Trophoblast cell (in vitro differentiated cells and primary cell): ENCODE measurements at regions not wholly inside any gene's neighbourhood (a gene's known extent, or its start where the extent isn't known, plus 50 kb on each side); places are given as distances from the start of the nearest gene placed in this dataset.
"Not testable (repeated sequence)": the region's sequence is repeated elsewhere in the genome, so short reads cannot be mapped to it uniquely, and the experiment has no call there.

ENCODE experiments used
- DNase-seq, 2 donors: peaks; one replicate each; pipeline ENCODE4 v3.0.0-alpha.2; 2016
- H2AFZ ChIP-seq: 2 replicates; pipeline ENCODE4 v1.6.1; 2013; ENCODE audit warnings: low read length, moderate library complexity, mild to moderate bottlenecking; ENCODE audit not compliant: insufficient read depth, poor library complexity
- H2AK5ac ChIP-seq: 2 replicates; pipeline ENCODE4 v1.6.1; 2013; ENCODE audit warnings: mild to moderate bottlenecking, low read length
- H2BK120ac ChIP-seq: 2 replicates; pipeline ENCODE4 v1.6.1; 2013; ENCODE audit warnings: low read length, mild to moderate bottlenecking, moderate library complexity; ENCODE audit not compliant: insufficient read depth, poor library complexity
- H2BK12ac ChIP-seq: 2 replicates; pipeline ENCODE4 v1.6.1; 2013; ENCODE audit warnings: mild to moderate bottlenecking, low read length, moderate library complexity
- H2BK5ac ChIP-seq: 2 replicates; pipeline ENCODE4 v1.6.1; 2013; ENCODE audit warnings: low read length, low read depth, moderate library complexity, mild to moderate bottlenecking; ENCODE audit not compliant: poor library complexity
- H3K14ac ChIP-seq: 2 replicates; pipeline ENCODE4 v1.6.1; 2013; ENCODE audit warnings: mild to moderate bottlenecking, low read length
- H3K18ac ChIP-seq: 2 replicates; pipeline ENCODE4 v1.6.1; 2013; ENCODE audit warnings: mild to moderate bottlenecking, low read length
- H3K23ac ChIP-seq: 2 replicates; pipeline ENCODE4 v1.6.1; 2013; ENCODE audit warnings: low read length
- H3K27ac ChIP-seq: 2 replicates; pipeline ENCODE4 v1.5.1; 2013; ENCODE audit warnings: low read depth, mild to moderate bottlenecking, inconsistent platforms, low read length, moderate library complexity
- H3K27me3 ChIP-seq: 2 replicates; pipeline ENCODE4 v1.6.1; 2013; ENCODE audit warnings: inconsistent platforms, mild to moderate bottlenecking, low read length, moderate library complexity; ENCODE audit not compliant: insufficient read depth
- H3K36me3 ChIP-seq, 2 experiments: 1 replicate in 1 of 2; 2 replicates in 1 of 2; pipeline ENCODE4 v1.6.1; 2013; ENCODE audit warnings: low read length in 2 of 2, mild to moderate bottlenecking in 2 of 2, moderate library complexity in 1 of 2; ENCODE audit not compliant: insufficient read depth in 2 of 2, control insufficient read depth in 1 of 2
- H3K4ac ChIP-seq: 2 replicates; pipeline ENCODE4 v1.6.1; 2013; ENCODE audit warnings: low read depth, mild to moderate bottlenecking, low read length, moderate library complexity
- H3K4me1 ChIP-seq, 2 experiments: 1 replicate in 1 of 2; 2 replicates in 1 of 2; pipeline ENCODE4 v1.6.1; 2013; ENCODE audit warnings: low read length in 2 of 2, mild to moderate bottlenecking in 2 of 2, moderate library complexity in 1 of 2; ENCODE audit not compliant: insufficient read depth in 2 of 2, control insufficient read depth in 1 of 2
- H3K4me2 ChIP-seq: 2 replicates; pipeline ENCODE4 v1.6.1; 2013; ENCODE audit warnings: inconsistent platforms, mild to moderate bottlenecking, low read length, moderate library complexity
- H3K4me3 ChIP-seq: 2 replicates; pipeline ENCODE4 v1.5.1; 2013; ENCODE audit warnings: mild to moderate bottlenecking, low read depth, low read length, inconsistent platforms
- H3K79me1 ChIP-seq: one replicate; pipeline ENCODE4 v1.6.1; 2013; ENCODE audit warnings: low read length
- H3K79me2 ChIP-seq: 2 replicates; pipeline ENCODE4 v1.6.1; 2013; ENCODE audit warnings: low read length, mild to moderate bottlenecking; ENCODE audit not compliant: control insufficient read depth, insufficient read depth, poor library complexity
- H3K9ac ChIP-seq: 2 replicates; pipeline ENCODE4 v1.6.1; 2013; ENCODE audit warnings: mild to moderate bottlenecking, low read length
- H3K9me3 ChIP-seq: 2 replicates; pipeline ENCODE4 v1.6.1; 2013; ENCODE audit warnings: low read depth, mild to moderate bottlenecking, control low read depth, inconsistent platforms, low read length; ENCODE audit not compliant: insufficient read depth
- H4K12ac ChIP-seq: 2 replicates; pipeline ENCODE4 v1.6.1; 2013; ENCODE audit warnings: low read depth, mild to moderate bottlenecking, low read length, moderate library complexity
- H4K8ac ChIP-seq: 2 replicates; pipeline ENCODE4 v1.6.1; 2013; ENCODE audit warnings: low read depth, mild to moderate bottlenecking, low read length, moderate library complexity
- H4K91ac ChIP-seq: one replicate; pipeline ENCODE4 v1.6.1; 2013; ENCODE audit warnings: low read depth, mild to moderate bottlenecking, low read length, moderate library complexity
- WGBS: extraction: QIAGEN DNeasy Blood & Tissue Kit; methylation state at CpG from one replicate; pipeline ENCODE4 v1.1.7; 2013; ENCODE audit warnings: missing lambda C conversion rate; ENCODE audit not compliant: insufficient read length, insufficient coverage; ENCODE audit errors: extremely low coverage; 5-methylcytosine and 5-hydroxymethylcytosine counted together

- not testable (repeated sequence) for H3K27ac ChIP-seq, H3K4ac ChIP-seq, H4K12ac ChIP-seq, H3K79me2 ChIP-seq, H3K14ac ChIP-seq, H2AFZ ChIP-seq, H3K4me3 ChIP-seq, H3K27me3 ChIP-seq, H2BK12ac ChIP-seq, H3K4me1 ChIP-seq, H3K18ac ChIP-seq, H2BK120ac ChIP-seq, H3K79me1 ChIP-seq, H3K4me2 ChIP-seq, H3K9me3 ChIP-seq, H4K8ac ChIP-seq, H3K23ac ChIP-seq, H3K36me3 ChIP-seq, H4K91ac ChIP-seq, H2BK5ac ChIP-seq, DNase-seq, H2AK5ac ChIP-seq, H3K9ac ChIP-seq
- no CpG with 5 or more reads among the region's 27 CpGs for WGBS
Observed at GRCh38 chr18:41865796-41866195, 89.2 kb upstream of the PIK3C3 start.

DNA sequence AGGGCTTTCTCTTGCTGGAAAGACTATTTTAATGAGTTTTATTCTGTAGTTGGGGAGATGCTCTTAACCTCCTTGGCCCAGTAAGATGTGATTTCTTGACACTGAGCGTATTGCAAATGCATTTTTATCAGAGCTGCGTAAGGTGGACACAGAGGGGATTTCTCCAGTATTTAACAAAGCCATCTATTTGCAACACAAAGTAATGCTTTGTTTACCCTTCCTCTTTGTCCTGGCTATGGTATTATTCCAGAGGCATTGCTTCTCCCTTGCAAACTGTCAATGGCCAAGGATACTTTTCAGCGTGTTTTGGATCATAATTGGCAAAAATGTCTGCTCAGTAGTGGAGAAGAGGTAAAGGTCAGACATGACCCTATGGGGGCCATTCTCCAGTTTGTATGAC lies 90.8 kb upstream of the PIK3C3 start:
- Histone ChIP-seq H4K12ac (no peak overlapping the region), H3K36me3 (no peaks in the 10 kb centered on the region), H4K91ac (no peak overlapping the region), H3K4ac (no peak overlapping the region), H2AFZ (no peak overlapping the region), H3K27me3 (no peaks in the 10 kb centered on the region), H2BK120ac (no peak overlapping the region), H3K23ac (no peak overlapping the region), H3K9ac (no peak overlapping the region), H3K18ac (no peak overlapping the region), H2BK5ac (no peak overlapping the region), H3K27ac (no peak overlapping the region), H3K4me1 (no peaks in the 10 kb centered on the region), H2AK5ac (no peak overlapping the region), H3K4me2 (no peak overlapping the region), H3K14ac (no peak overlapping the region), H3K79me1 (no peaks in the 10 kb centered on the region), H3K9me3 (no peaks in the 10 kb centered on the region), H3K4me3 (no peak overlapping the region), H4K8ac (no peak overlapping the region), H2BK12ac (no peak overlapping the region), H3K79me2 (no peaks in the 10 kb centered on the region)
- WGBS: no CpG with 5 or more reads among the region's 3 CpGs
- DNase-seq: no peak

- Histone ChIP-seq H3K9me3 (no peaks in the 10 kb centered on the region), H2AFZ (no peak overlapping the region), H3K4ac (no peak overlapping the region), H3K14ac (no peak overlapping the region), H2AK5ac (no peak overlapping the region), H3K18ac (no peak overlapping the region), H4K12ac (no peak overlapping the region), H3K4me3 (no peak overlapping the region), H4K91ac (no peak overlapping the region), H2BK12ac (no peak overlapping the region), H3K79me2 (no peaks in the 10 kb centered on the region), H3K27ac (no peak overlapping the region), H3K27me3 (no peaks in the 10 kb centered on the region), H3K4me1 (no peaks in the 10 kb centered on the region), H3K4me2 (no peak overlapping the region), H2BK5ac (no peak overlapping the region), H3K36me3 (no peaks in the 10 kb centered on the region), H3K23ac (no peak overlapping the region), H4K8ac (no peak overlapping the region), H3K9ac (no peak overlapping the region), H3K79me1 (no peaks in the 10 kb centered on the region), H2BK120ac (no peak overlapping the region)
- no peak for DNase-seq
Observed at GRCh38 chr18:41862921-41863320, 92.1 kb upstream of the PIK3C3 start.

DNA sequence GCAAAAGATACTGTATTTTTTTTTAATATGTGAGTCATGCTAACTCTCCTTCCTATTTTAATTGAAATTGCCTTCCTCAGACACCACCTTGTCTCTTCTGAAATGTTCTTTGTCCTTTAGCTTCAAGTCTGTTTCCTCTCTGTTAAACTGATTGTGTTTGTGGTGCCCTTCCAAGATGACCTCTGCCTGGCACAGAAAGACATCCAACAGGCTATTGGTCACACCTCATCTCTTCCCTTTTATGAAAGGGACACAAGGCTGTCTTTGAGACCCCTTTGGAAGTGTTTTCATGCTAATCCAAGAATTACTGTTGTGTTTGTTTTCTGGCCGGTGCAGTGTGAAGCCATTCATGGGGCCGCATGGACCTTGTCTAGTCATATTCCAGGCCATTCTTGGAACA lies 94.0 kb upstream of the PIK3C3 start:
- Histone ChIP-seq H3K27me3 (no peaks in the 10 kb centered on the region), H3K79me2 (no peaks in the 10 kb centered on the region), H3K79me1 (no peaks in the 10 kb centered on the region), H3K4me3 (no peak overlapping the region), H4K91ac (no peak overlapping the region), H3K9ac (no peak overlapping the region), H3K27ac (no peak overlapping the region), H2BK12ac (no peak overlapping the region), H2BK120ac (no peak overlapping the region), H2AK5ac (no peak overlapping the region), H3K4me1 (no peaks in the 10 kb centered on the region), H3K23ac (no peak overlapping the region), H3K14ac (no peak overlapping the region), H3K36me3 (no peaks in the 10 kb centered on the region), H2AFZ (no peak overlapping the region), H3K18ac (no peak overlapping the region), H3K9me3 (no peaks in the 10 kb centered on the region), H2BK5ac (no peak overlapping the region), H3K4me2 (no peak overlapping the region), H4K8ac (no peak overlapping the region), H3K4ac (no peak overlapping the region), H4K12ac (no peak overlapping the region)
- WGBS: no CpG with 5 or more reads among the region's 2 CpGs
- no peak for DNase-seq
